HEK293 (cell line): ENCODE measurements at regions not wholly inside any gene's neighbourhood (a gene's known extent, or its start where the extent isn't known, plus 50 kb on each side); places are given as distances from the start of the nearest gene placed in this dataset.

Experiments used
- CTCF ChIA-PET: fragments of 350-600 bp; formaldehyde crosslinking; extraction: SDS; loops from one replicate; lab custom pipeline; 2021; ENCODE audit warnings: antibody characterized with exemption; lab: Yijun Ruan, JAX
- POLR2A ChIA-PET: fragments of 300-600 bp; formaldehyde crosslinking; extraction: SDS; loops from one replicate; lab custom pipeline; 2020; ENCODE audit warnings: antibody characterized with exemption, inconsistent platforms; lab: Yijun Ruan, JAX
- H3K27ac ChIP-seq: fragments of 200-500 bp; sonication (Bioruptor generic); 2 replicates; pipeline ENCODE4 v1.5.1; 2014; ENCODE audit warnings: low read depth, low read length, control low read depth, inconsistent platforms; ENCODE audit errors: extremely low read depth
- H3K36me3 ChIP-seq, 2 experiments: fragments of 200-500 bp in 1 of 2; sonication (Bioruptor generic) in 1 of 2; 1 replicate in 1 of 2; 2 replicates in 1 of 2; pipeline ENCODE4 v1.5.1; 2014 to 2017; ENCODE audit warnings: inconsistent platforms in 2 of 2, low read length in 2 of 2; ENCODE audit not compliant: control insufficient read depth in 2 of 2, insufficient read depth in 1 of 2
- H3K4me1 ChIP-seq: fragments of 200-500 bp; sonication (Bioruptor generic); 2 replicates; pipeline ENCODE4 v1.5.1; 2014; ENCODE audit warnings: mild to moderate bottlenecking, low read length, inconsistent platforms; ENCODE audit not compliant: control insufficient read depth, insufficient read depth
- H3K4me3 ChIP-seq: 2 replicates; pipeline ENCODE4 v1.5.1; 2011; ENCODE audit warnings: low read depth, mild to moderate bottlenecking, control low read depth, low read length, moderate library complexity
- H3K9me3 ChIP-seq: fragments of 200-500 bp; sonication (Bioruptor generic); 2 replicates; pipeline ENCODE4 v1.5.1; 2014; ENCODE audit warnings: low read depth, low read length, inconsistent platforms; ENCODE audit not compliant: control insufficient read depth, insufficient read depth
- BCL11B ChIP-seq: fragments of 450-650 bp; formaldehyde crosslinking; IDR thresholded peaks from 2 replicates; pipeline ENCODE4 v1.5.1; 2016; ENCODE audit warnings: low read depth, missing biosample characterization, missing genetic modification characterization
- EGR2 ChIP-seq: fragments of 450-650 bp; formaldehyde crosslinking; IDR thresholded peaks from 2 replicates; pipeline ENCODE4 v1.5.1; 2016; ENCODE audit warnings: low read depth, missing biosample characterization, missing genetic modification characterization
- HOXC10 ChIP-seq: sonication (generic); formaldehyde crosslinking; IDR thresholded peaks from 2 replicates; pipeline ENCODE4 v1.8.1; 2023; ENCODE audit warnings: mild to moderate bottlenecking, missing genetic modification reagents
- KLF1 ChIP-seq: fragments of 450-650 bp; formaldehyde crosslinking; IDR thresholded peaks from 2 replicates; pipeline ENCODE4 v1.5.1; 2016; ENCODE audit warnings: missing biosample characterization, missing genetic modification characterization
- KLF9 ChIP-seq: fragments of 450-650 bp; formaldehyde crosslinking; IDR thresholded peaks from 2 replicates; pipeline ENCODE4 v1.5.1; 2016; ENCODE audit warnings: missing biosample characterization, missing genetic modification characterization, low read depth
- MEIS1 ChIP-seq: sonication (generic); formaldehyde crosslinking; IDR thresholded peaks from 2 replicates; pipeline ENCODE4 v1.8.1; 2022; ENCODE audit warnings: missing genetic modification reagents, mild to moderate bottlenecking, borderline replicate concordance
- PATZ1 ChIP-seq: fragments of 450-650 bp; formaldehyde crosslinking; IDR thresholded peaks from 2 replicates; pipeline ENCODE4 v1.5.1; 2016; ENCODE audit warnings: missing biosample characterization, missing genetic modification characterization
- PRDM1 ChIP-seq: fragments of 450-650 bp; formaldehyde crosslinking; IDR thresholded peaks from 2 replicates; pipeline ENCODE4; 2016; ENCODE audit warnings: missing biosample characterization, missing genetic modification characterization
- ZBTB20 ChIP-seq: fragments of 450-650 bp; formaldehyde crosslinking; IDR thresholded peaks from 2 replicates; pipeline ENCODE4 v1.5.1; 2016; ENCODE audit warnings: missing biosample characterization, missing genetic modification characterization
- ZBTB7A ChIP-seq: fragments of 450-650 bp; formaldehyde crosslinking; IDR thresholded peaks from 2 replicates; pipeline ENCODE4 v1.5.1; 2016; ENCODE audit warnings: low read depth, missing biosample characterization, missing genetic modification characterization
- ZFHX2 ChIP-seq: fragments of 450-650 bp; formaldehyde crosslinking; conservative IDR thresholded peaks from 2 replicates; pipeline ENCODE4 v1.5.1; 2016; ENCODE audit warnings: missing biosample characterization, missing genetic modification characterization
- ZIC2 ChIP-seq: fragments of 450-650 bp; formaldehyde crosslinking; IDR thresholded peaks from 2 replicates; pipeline ENCODE4 v1.5.1; 2016; ENCODE audit warnings: missing biosample characterization, missing genetic modification characterization
- ZNF155 ChIP-seq: fragments of 450-650 bp; formaldehyde crosslinking; IDR thresholded peaks from 2 replicates; pipeline ENCODE4 v1.5.1; 2016; ENCODE audit warnings: missing biosample characterization, missing genetic modification characterization
- ZNF23 ChIP-seq: fragments of 450-650 bp; formaldehyde crosslinking; IDR thresholded peaks from 2 replicates; pipeline ENCODE4 v1.5.1; 2016; ENCODE audit warnings: missing biosample characterization, missing genetic modification characterization, borderline replicate concordance
- ZNF354C ChIP-seq: fragments of 450-650 bp; formaldehyde crosslinking; IDR thresholded peaks from 2 replicates; pipeline ENCODE4 v1.5.1; 2016; ENCODE audit warnings: missing biosample characterization, missing genetic modification characterization, low read depth, borderline replicate concordance
- ZNF610 ChIP-seq: fragments of 450-650 bp; formaldehyde crosslinking; IDR thresholded peaks from 2 replicates; pipeline ENCODE4 v1.5.1; 2016; ENCODE audit warnings: missing biosample characterization, missing genetic modification characterization, borderline replicate concordance
- ZNF626 ChIP-seq: fragments of 450-650 bp; sonication (Bioruptor Pico); formaldehyde crosslinking; IDR thresholded peaks from 2 replicates; pipeline ENCODE4 v1.5.1; 2018; ENCODE audit warnings: missing biosample characterization, missing genetic modification characterization, inconsistent platforms
- ZNF660 ChIP-seq: fragments of 450-650 bp; IDR thresholded peaks from 2 replicates; pipeline ENCODE4 v1.5.1; 2018; ENCODE audit warnings: missing biosample characterization, mild to moderate bottlenecking, missing genetic modification characterization
- ZNF747 ChIP-seq: fragments of 450-650 bp; formaldehyde crosslinking; IDR thresholded peaks from 2 replicates; pipeline ENCODE4 v1.5.1; 2016; ENCODE audit warnings: missing biosample characterization, missing genetic modification characterization
- TF ChIP-seq, protein P1 (sequence below): fragments of 450-650 bp; formaldehyde crosslinking; IDR thresholded peaks from 2 replicates; pipeline ENCODE4 v1.5.1; 2016; ENCODE audit warnings: missing biosample characterization, missing genetic modification characterization
- TF ChIP-seq, protein P2 (sequence below): fragments of 450-650 bp; formaldehyde crosslinking; IDR thresholded peaks from 2 replicates; pipeline ENCODE4 v1.5.1; 2016; ENCODE audit warnings: missing biosample characterization, missing genetic modification characterization

- no peak overlapping the region for H3K4me3 ChIP-seq
- H3K4me1 ChIP-seq: no peaks in the 10 kb centered on the region
- CTCF ChIA-PET: interaction anchor here (0.8 to 1.5 kb wide), 3 partner anchors 12 to 133 kb away, joined by 3 read pairs; no protein-coding TSS in a partner anchor
- no peaks in the 10 kb centered on the region for H3K36me3 ChIP-seq
- TF ChIP-seq ZBTB20 (tag by site-specific recombination) (0 out of 2 replicates have a peak, but pooled peaks have one; percentile 12), KLF1 (tag by site-specific recombination) (no peak), EGR2 (peak; percentile 61; the same call in 1 of the 2 replicates), ZNF610 (tag by site-specific recombination) (no peak), PATZ1 (tag by site-specific recombination) (no peak), ZNF354C (tag by site-specific recombination) (no peak), ZNF155 (no peak), ZFHX2 (tag by site-specific recombination) (peak; percentile 67), ZNF660 (no peak), ZNF626 (tag by site-specific recombination) (no peak), BCL11B (tag by site-specific recombination) (no peak), ZNF23 (tag by site-specific recombination) (no peak), HOXC10 (CRISPR knock-in tag) (no peak), KLF9 (tag by site-specific recombination) (no peak), ZNF747 (tag by site-specific recombination) (no peak), ZIC2 (peak; percentile 28; the same call in 1 of the 2 replicates), ZBTB7A (tag by site-specific recombination) (no peak), PRDM1 (tag by site-specific recombination) (no peak), MEIS1 (CRISPR knock-in tag) (no peak)
- TF ChIP-seq, protein P1, sequence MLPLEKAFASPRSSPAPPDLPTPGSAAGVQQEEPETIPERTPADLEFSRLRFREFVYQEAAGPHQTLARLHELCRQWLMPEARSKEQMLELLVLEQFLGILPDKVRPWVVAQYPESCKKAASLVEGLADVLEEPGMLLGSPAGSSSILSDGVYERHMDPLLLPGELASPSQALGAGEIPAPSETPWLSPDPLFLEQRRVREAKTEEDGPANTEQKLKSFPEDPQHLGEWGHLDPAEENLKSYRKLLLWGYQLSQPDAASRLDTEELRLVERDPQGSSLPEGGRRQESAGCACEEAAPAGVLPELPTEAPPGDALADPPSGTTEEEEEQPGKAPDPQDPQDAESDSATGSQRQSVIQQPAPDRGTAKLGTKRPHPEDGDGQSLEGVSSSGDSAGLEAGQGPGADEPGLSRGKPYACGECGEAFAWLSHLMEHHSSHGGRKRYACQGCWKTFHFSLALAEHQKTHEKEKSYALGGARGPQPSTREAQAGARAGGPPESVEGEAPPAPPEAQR (tag by site-specific recombination): no peak
- TF ChIP-seq, protein P2, sequence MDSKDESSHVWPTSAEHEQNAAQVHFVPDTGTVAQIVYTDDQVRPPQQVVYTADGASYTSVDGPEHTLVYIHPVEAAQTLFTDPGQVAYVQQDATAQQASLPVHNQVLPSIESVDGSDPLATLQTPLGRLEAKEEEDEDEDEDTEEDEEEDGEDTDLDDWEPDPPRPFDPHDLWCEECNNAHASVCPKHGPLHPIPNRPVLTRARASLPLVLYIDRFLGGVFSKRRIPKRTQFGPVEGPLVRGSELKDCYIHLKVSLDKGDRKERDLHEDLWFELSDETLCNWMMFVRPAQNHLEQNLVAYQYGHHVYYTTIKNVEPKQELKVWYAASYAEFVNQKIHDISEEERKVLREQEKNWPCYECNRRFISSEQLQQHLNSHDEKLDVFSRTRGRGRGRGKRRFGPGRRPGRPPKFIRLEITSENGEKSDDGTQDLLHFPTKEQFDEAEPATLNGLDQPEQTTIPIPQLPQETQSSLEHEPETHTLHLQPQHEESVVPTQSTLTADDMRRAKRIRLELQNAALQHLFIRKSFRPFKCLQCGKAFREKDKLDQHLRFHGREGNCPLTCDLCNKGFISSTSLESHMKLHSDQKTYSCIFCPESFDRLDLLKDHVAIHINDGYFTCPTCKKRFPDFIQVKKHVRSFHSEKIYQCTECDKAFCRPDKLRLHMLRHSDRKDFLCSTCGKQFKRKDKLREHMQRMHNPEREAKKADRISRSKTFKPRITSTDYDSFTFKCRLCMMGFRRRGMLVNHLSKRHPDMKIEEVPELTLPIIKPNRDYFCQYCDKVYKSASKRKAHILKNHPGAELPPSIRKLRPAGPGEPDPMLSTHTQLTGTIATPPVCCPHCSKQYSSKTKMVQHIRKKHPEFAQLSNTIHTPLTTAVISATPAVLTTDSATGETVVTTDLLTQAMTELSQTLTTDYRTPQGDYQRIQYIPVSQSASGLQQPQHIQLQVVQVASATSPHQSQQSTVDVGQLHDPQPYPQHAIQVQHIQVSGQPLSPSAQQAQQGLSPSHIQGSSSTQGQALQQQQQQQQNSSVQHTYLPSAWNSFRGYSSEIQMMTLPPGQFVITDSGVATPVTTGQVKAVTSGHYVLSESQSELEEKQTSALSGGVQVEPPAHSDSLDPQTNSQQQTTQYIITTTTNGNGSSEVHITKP: peak; percentile 71
- H3K27ac ChIP-seq: no peak overlapping the region
- H3K9me3 ChIP-seq: no peaks in the 10 kb centered on the region
- POLR2A ChIA-PET: no interaction called here
Measured at GRCh38 chr1:201692555-201693394, 136.2 kb upstream of the IPO9 start.
